B cell (primary cell): ENCODE measurements at regions not wholly inside any gene's neighbourhood (a gene's known extent, or its start where the extent isn't known, plus 50 kb on each side); places are given as distances from the start of the nearest gene placed in this dataset.

Experiments used
- ATAC-seq: fragments of 200-7000 bp; cut with Tn5 transposase; one replicate; pipeline ENCODE4 v1.10.0; 2021; ENCODE audit warnings: low read depth, mild to moderate bottlenecking, moderate number of reproducible peaks, moderate library complexity
- CTCF ChIA-PET: fragments of 350-600 bp; sonication (Branson Sonifier 250); formaldehyde crosslinking; loops from one replicate; lab custom pipeline; 2021; ENCODE audit warnings: antibody characterized with exemption, inconsistent platforms; lab: Charles Lee
- POLR2A ChIA-PET: fragments of 350-600 bp; sonication (Branson Sonifier 250); formaldehyde crosslinking; loops from one replicate; lab custom pipeline; 2021; ENCODE audit warnings: antibody characterized with exemption; lab: Charles Lee
- DNase-seq: peaks from one replicate; pipeline ENCODE4 v3.0.0; 2013
- H2AFZ ChIP-seq: 2 replicates; pipeline ENCODE4 v1.6.1; 2012; ENCODE audit warnings: mild to moderate bottlenecking, low read depth, low read length; ENCODE audit not compliant: insufficient read depth, poor library complexity, severe bottlenecking
- H3K27ac ChIP-seq, 2 donors: 1 replicate in 1 of 2; 2 replicates in 1 of 2; pipeline ENCODE4 v1.5.1; 2012 to 2013; ENCODE audit warnings: low read length in 2 of 2, mild to moderate bottlenecking in 2 of 2, moderate library complexity in 1 of 2
- H3K27me3 ChIP-seq, 4 experiments: fragments of 200-600 bp in 1 of 4; sonication (generic) in 1 of 4; replicated peaks in 1 of 4; 1 replicate in 2 of 4; 2 replicates in 2 of 4; pipeline versions ENCODE4 v1.6.1 to v1.7.0; 2013 to 2016; ENCODE audit warnings: low read length in 3 of 4, mild to moderate bottlenecking in 2 of 4, mixed read lengths in 1 of 4, moderate library complexity in 1 of 4; ENCODE audit not compliant: insufficient read depth in 4 of 4, control insufficient read depth in 3 of 4; ENCODE audit errors: control extremely low read depth in 1 of 4
- H3K36me3 ChIP-seq, 2 experiments: replicated peaks in 1 of 2; 1 replicate in 1 of 2; 2 replicates in 1 of 2; pipeline versions ENCODE4 v1.6.1 to v1.7.1; 2013; ENCODE audit warnings: low read length in 1 of 2; ENCODE audit not compliant: insufficient read depth in 2 of 2, control insufficient read depth in 1 of 2; ENCODE audit errors: control extremely low read depth in 1 of 2, extremely low read depth in 1 of 2
- H3K4me1 ChIP-seq, 2 donors: fragments of 200-600 bp in 1 of 2; sonication (generic) in 1 of 2; 1 replicate in 1 of 2; 2 replicates in 1 of 2; pipeline versions ENCODE4 v1.5.1 to v1.6.1; 2013 to 2017; ENCODE audit warnings: low read length in 2 of 2; ENCODE audit not compliant: control insufficient read depth in 2 of 2, insufficient read depth in 2 of 2
- H3K4me2 ChIP-seq: replicated peaks from 2 replicates; pipeline ENCODE3; 2012; ENCODE audit warnings: mild to moderate bottlenecking, low read depth, low read length; ENCODE audit not compliant: poor library complexity, severe bottlenecking
- H3K4me3 ChIP-seq, 5 experiments: fragments of 200-600 bp in 1 of 5; sonication (generic) in 1 of 5; 1 replicate in 3 of 5; 2 replicates in 2 of 5; pipeline versions ENCODE4 v1.5.1 to v1.7.0; 2011 to 2016; ENCODE audit warnings: low read length in 4 of 5, mild to moderate bottlenecking in 4 of 5, low read depth in 2 of 5, control low read depth in 1 of 5, moderate library complexity in 1 of 5; ENCODE audit not compliant: insufficient read depth in 1 of 5; ENCODE audit errors: control extremely low read depth in 1 of 5, extremely low read depth in 1 of 5
- H3K79me2 ChIP-seq: fragments of 200-600 bp; sonication (generic); one replicate; pipeline ENCODE4 v1.6.0; 2016; ENCODE audit warnings: low read length; ENCODE audit not compliant: control insufficient read depth, insufficient read depth
- H3K9ac ChIP-seq: fragments of 200-600 bp; sonication (generic); 2 replicates; pipeline ENCODE4 v1.6.1; 2017; ENCODE audit warnings: mild to moderate bottlenecking, low read length, moderate library complexity
- H3K9me3 ChIP-seq, 3 donors: one replicate each; pipeline versions ENCODE4 v1.6.1 to v1.7.1; 2013; ENCODE audit warnings: low read length in 2 of 3; ENCODE audit not compliant: control insufficient read depth in 2 of 3, insufficient read depth in 1 of 3; ENCODE audit errors: control extremely low read depth in 1 of 3
- H4K20me1 ChIP-seq: 2 replicates; pipeline ENCODE4 v1.6.0; 2012; ENCODE audit warnings: mild to moderate bottlenecking, low read length; ENCODE audit not compliant: insufficient read depth, control insufficient read depth, poor library complexity, severe bottlenecking
- H3K27ac Mint-ChIP-seq: one replicate; pipeline ENCODE4 v1.8.0; 2021; ENCODE audit warnings: mixed read lengths
- H3K27me3 Mint-ChIP-seq: one replicate; pipeline ENCODE4 v1.8.0; 2021; ENCODE audit warnings: mixed read lengths
- H3K4me1 Mint-ChIP-seq: one replicate; pipeline ENCODE4 v1.8.0; 2021; ENCODE audit warnings: mixed read lengths
- H3K4me3 Mint-ChIP-seq: one replicate; pipeline ENCODE4 v1.8.0; 2021; ENCODE audit warnings: mixed read lengths
- H3K9me3 Mint-ChIP-seq: one replicate; pipeline ENCODE4 v1.8.0; 2022; ENCODE audit warnings: mixed read lengths; ENCODE audit not compliant: insufficient read depth
- EZH2 ChIP-seq: IDR thresholded peaks from 2 replicates; pipeline ENCODE4 v1.6.1; 2012; ENCODE audit warnings: borderline replicate concordance, low read depth, mild to moderate bottlenecking, moderate library complexity, low read length; ENCODE audit not compliant: insufficient read depth, poor library complexity, severe bottlenecking
- WGBS: methylation state at CpG from one replicate; pipeline ENCODE4 v1.1.5; 2013; ENCODE audit warnings: missing lambda C conversion rate; ENCODE audit not compliant: insufficient coverage; 5-methylcytosine and 5-hydroxymethylcytosine counted together
- intact Hi-C: fragments of 100-400 bp; cut with micrococcal nuclease; formaldehyde crosslinking; loops from one replicate; pipeline ENCODE4 v1.10.0; 2022
- TF ChIP-seq, protein P1 (sequence below): fragments of 200-600 bp; IDR thresholded peaks from one replicate; pipeline ENCODE4 v1.8.0; 2022; ENCODE audit warnings: antibody characterized with exemption, mild to moderate bottlenecking

DNA sequence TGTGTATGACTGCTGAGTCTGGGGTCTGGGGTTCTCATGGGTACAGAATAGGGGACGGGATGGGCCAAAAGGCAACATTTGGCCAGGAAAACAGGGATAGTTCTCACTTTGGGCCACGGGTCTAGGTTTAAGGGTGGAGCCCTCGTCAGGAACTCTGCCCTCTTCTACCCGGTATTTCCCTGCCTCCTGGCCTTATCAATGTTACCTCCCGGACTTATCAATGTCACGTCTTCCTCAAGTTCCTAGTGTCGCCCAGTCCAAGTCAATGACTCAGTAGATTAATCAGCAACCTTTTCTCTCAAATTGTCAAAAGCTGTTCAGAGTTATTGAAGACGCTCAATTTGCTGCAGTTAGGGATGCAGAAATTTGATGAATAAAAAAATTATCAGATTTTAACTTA is 234.8 kb downstream of the B3GLCT start:
- no peaks in the 10 kb centered on the region for H3K36me3 ChIP-seq
- H3K4me2 ChIP-seq: no peak overlapping the region
- Mint-ChIP-seq H3K4me3 (no peak overlapping the region), H3K27me3 (peaks cover 36% of the 10 kb centered on the region), H3K27ac (no peak overlapping the region), H3K9me3 (no peaks in the 10 kb centered on the region), H3K4me1 (no peaks in the 10 kb centered on the region)
- H4K20me1 ChIP-seq: no peaks in the 10 kb centered on the region
- no peak overlapping the region for H3K27ac ChIP-seq
- 97% methylated on average over 6 of the region's 8 CpGs for WGBS
- no peak overlapping the region for H2AFZ ChIP-seq
- no peak for TF ChIP-seq EZH2
- TF ChIP-seq, protein P1, sequence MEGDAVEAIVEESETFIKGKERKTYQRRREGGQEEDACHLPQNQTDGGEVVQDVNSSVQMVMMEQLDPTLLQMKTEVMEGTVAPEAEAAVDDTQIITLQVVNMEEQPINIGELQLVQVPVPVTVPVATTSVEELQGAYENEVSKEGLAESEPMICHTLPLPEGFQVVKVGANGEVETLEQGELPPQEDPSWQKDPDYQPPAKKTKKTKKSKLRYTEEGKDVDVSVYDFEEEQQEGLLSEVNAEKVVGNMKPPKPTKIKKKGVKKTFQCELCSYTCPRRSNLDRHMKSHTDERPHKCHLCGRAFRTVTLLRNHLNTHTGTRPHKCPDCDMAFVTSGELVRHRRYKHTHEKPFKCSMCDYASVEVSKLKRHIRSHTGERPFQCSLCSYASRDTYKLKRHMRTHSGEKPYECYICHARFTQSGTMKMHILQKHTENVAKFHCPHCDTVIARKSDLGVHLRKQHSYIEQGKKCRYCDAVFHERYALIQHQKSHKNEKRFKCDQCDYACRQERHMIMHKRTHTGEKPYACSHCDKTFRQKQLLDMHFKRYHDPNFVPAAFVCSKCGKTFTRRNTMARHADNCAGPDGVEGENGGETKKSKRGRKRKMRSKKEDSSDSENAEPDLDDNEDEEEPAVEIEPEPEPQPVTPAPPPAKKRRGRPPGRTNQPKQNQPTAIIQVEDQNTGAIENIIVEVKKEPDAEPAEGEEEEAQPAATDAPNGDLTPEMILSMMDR: no peak
- intact Hi-C loops: no loop called here
- CTCF ChIA-PET: interaction anchor here (1.0 to 5.8 kb wide), 3 partner anchors 9 to 812 kb away, joined by 3 to 30 read pairs (median 4); no protein-coding TSS in a partner anchor
- no peaks in the 10 kb centered on the region for H3K4me1 ChIP-seq
- H3K27me3 ChIP-seq: no peaks in the 10 kb centered on the region
- DNase-seq (no peak), ATAC-seq (no peak)
- no peak overlapping the region for H3K9ac ChIP-seq
- no peaks in the 10 kb centered on the region for H3K9me3 ChIP-seq
- POLR2A ChIA-PET: no interaction called here
- H3K4me3 ChIP-seq: no peak overlapping the region
- H3K79me2 ChIP-seq: no peaks in the 10 kb centered on the region

DNA sequence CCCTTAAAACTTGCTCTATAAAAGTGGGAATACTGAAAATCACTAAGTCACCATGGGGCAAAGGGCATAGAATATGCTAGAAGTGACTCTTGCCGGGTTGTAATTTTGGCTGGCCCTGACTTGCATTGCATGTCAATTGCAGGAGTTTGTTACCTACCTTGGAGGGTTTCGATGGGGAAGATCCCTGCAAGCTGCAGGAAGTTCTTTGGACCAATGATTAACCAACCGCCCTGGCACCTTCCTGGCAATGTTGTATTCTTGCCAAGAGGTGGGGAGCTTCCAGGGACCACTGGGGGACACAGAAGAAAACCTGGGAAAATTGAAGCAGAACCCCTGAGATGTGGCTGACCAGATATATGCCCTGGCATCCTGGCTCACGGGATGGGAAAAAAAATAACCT is 235.8 kb downstream of the B3GLCT start:
- no peak overlapping the region for H3K27ac Mint-ChIP-seq
- H2AFZ ChIP-seq: no peak overlapping the region
- 96% methylated on average over 3 of the region's 4 CpGs for WGBS
- no peaks in the 10 kb centered on the region for H4K20me1 ChIP-seq
- no peak overlapping the region for H3K4me3 Mint-ChIP-seq
- H3K9me3 ChIP-seq: no peaks in the 10 kb centered on the region
- no peaks in the 10 kb centered on the region for H3K36me3 ChIP-seq
- ATAC-seq (no peak), DNase-seq (no peak)
- H3K9ac ChIP-seq: no peak overlapping the region
- ChIA-PET POLR2A (no interaction called here), CTCF (interaction anchor here (1.4 to 5.8 kb wide), 2 partner anchors 10 to 39 kb away, joined by 4 to 30 read pairs; no protein-coding TSS in a partner anchor)
- no peak for TF ChIP-seq EZH2
- TF ChIP-seq, protein P1: no peak
- intact Hi-C loops: no loop called here
- no peak overlapping the region for H3K4me3 ChIP-seq
- H3K27me3 ChIP-seq: no peaks in the 10 kb centered on the region
- H3K27ac ChIP-seq: no peak overlapping the region
- no peaks in the 10 kb centered on the region for H3K4me1 ChIP-seq
- no peak overlapping the region for H3K4me2 ChIP-seq
- H3K4me1 Mint-ChIP-seq: no peaks in the 10 kb centered on the region
- H3K27me3 Mint-ChIP-seq: peaks cover 38% of the 10 kb centered on the region
- no peaks in the 10 kb centered on the region for H3K79me2 ChIP-seq
- no peaks in the 10 kb centered on the region for H3K9me3 Mint-ChIP-seq
